ENCODE measurements at regions not wholly inside any gene's neighbourhood (a gene's known extent, or its start where the extent isn't known, plus 50 kb on each side); places are given as distances from the start of the nearest gene placed in this dataset.

GRCh38 chr10:60621018-60621417 is 157.3 kb upstream of the CDK1 start:
- TF ChIP-seq CTCF (conservative IDR thresholded peaks at IDR 0.05; ENCODE audit: low read depth, low read length) (no peak), EZH2 (IDR thresholded peaks at IDR 0.05; ENCODE audit: borderline replicate concordance, low read depth, low read length, poor library complexity, severe bottlenecking) (no peak)
- Histone ChIP-seq H3K27ac (ENCODE audit: low read depth, low read length, poor library complexity, severe bottlenecking) (no peak overlapping the region), H3K4me3 (ENCODE audit: low read depth, low read length, poor library complexity, severe bottlenecking) (no peak overlapping the region), H3K27me3 (replicated peaks; ENCODE audit: insufficient read depth, low read depth, low read length, poor library complexity) (no peaks in the 10 kb centered on the region), H3K9me3 (ENCODE audit: low read depth, low read length, poor library complexity, severe bottlenecking) (no peaks in the 10 kb centered on the region), H3K4me1 (ENCODE audit: insufficient read depth, low read length, poor library complexity, severe bottlenecking) (no peaks in the 10 kb centered on the region), H3K36me3 (ENCODE audit: insufficient read depth, low read length, poor library complexity, severe bottlenecking) (no peaks in the 10 kb centered on the region)
- BruUV-seq (replicated peaks), result no TSS peak
- DNase-seq (ENCODE audit: low spot score), result no peak
- CTCF ChIA-PET, result no interaction called here
- intact Hi-C loops (cut with micrococcal nuclease; ENCODE audit: unreplicated experiment), result no loop called here
- POLR2A ChIA-PET (ENCODE audit: low non-redundant PET), result no interaction called here

- BruUV-seq (replicated peaks), result no TSS peak
- Histone ChIP-seq H3K36me3 (ENCODE audit: insufficient read depth, low read length, poor library complexity, severe bottlenecking) (no peaks in the 10 kb centered on the region), H3K4me3 (ENCODE audit: low read depth, low read length, poor library complexity, severe bottlenecking) (no peak overlapping the region), H3K27me3 (replicated peaks; ENCODE audit: insufficient read depth, low read depth, low read length, poor library complexity) (no peaks in the 10 kb centered on the region), H3K4me1 (ENCODE audit: insufficient read depth, low read length, poor library complexity, severe bottlenecking) (no peaks in the 10 kb centered on the region), H3K27ac (ENCODE audit: low read depth, low read length, poor library complexity, severe bottlenecking) (no peak overlapping the region), H3K9me3 (ENCODE audit: low read depth, low read length, poor library complexity, severe bottlenecking) (no peaks in the 10 kb centered on the region)
- intact Hi-C loops (cut with micrococcal nuclease; ENCODE audit: unreplicated experiment), result no loop called here
- POLR2A ChIA-PET (ENCODE audit: low non-redundant PET), result no interaction called here
- no peak for TF ChIP-seq EZH2 (IDR thresholded peaks at IDR 0.05; ENCODE audit: borderline replicate concordance, low read depth, low read length, poor library complexity, severe bottlenecking)
- peak; percentile 20; the same call in 1 of the 2 replicates for TF ChIP-seq CTCF (conservative IDR thresholded peaks at IDR 0.05; ENCODE audit: low read depth, low read length)
- CTCF ChIA-PET, result no interaction called here
- peak; percentile 3 for DNase-seq (ENCODE audit: low spot score)
Observed at GRCh38 chr10:60618861-60619260, 159.4 kb upstream of the CDK1 start.

GRCh38 chr10:60615541-60615940 is 162.7 kb upstream of the CDK1 start:
- Histone ChIP-seq H3K4me1 (ENCODE audit: insufficient read depth, low read length, poor library complexity, severe bottlenecking) (no peaks in the 10 kb centered on the region), H3K27me3 (replicated peaks; ENCODE audit: insufficient read depth, low read depth, low read length, poor library complexity) (no peaks in the 10 kb centered on the region), H3K27ac (ENCODE audit: low read depth, low read length, poor library complexity, severe bottlenecking) (no peak overlapping the region), H3K36me3 (ENCODE audit: insufficient read depth, low read length, poor library complexity, severe bottlenecking) (no peaks in the 10 kb centered on the region), H3K9me3 (ENCODE audit: low read depth, low read length, poor library complexity, severe bottlenecking) (no peaks in the 10 kb centered on the region), H3K4me3 (ENCODE audit: low read depth, low read length, poor library complexity, severe bottlenecking) (no peak overlapping the region)
- CTCF ChIA-PET, result no interaction called here
- no peak for DNase-seq (ENCODE audit: low spot score)
- POLR2A ChIA-PET (ENCODE audit: low non-redundant PET), result no interaction called here
- no peak for TF ChIP-seq EZH2 (IDR thresholded peaks at IDR 0.05; ENCODE audit: borderline replicate concordance, low read depth, low read length, poor library complexity, severe bottlenecking)
- no peak for TF ChIP-seq CTCF (conservative IDR thresholded peaks at IDR 0.05; ENCODE audit: low read depth, low read length)
- intact Hi-C loops (cut with micrococcal nuclease; ENCODE audit: unreplicated experiment), result no loop called here
- BruUV-seq (replicated peaks), result no TSS peak

Data from A673 (cell line).